GM18861 (cell line): ENCODE measurements at regions not wholly inside any gene's neighbourhood (a gene's known extent, or its start where the extent isn't known, plus 50 kb on each side); places are given as distances from the start of the nearest gene placed in this dataset.
"Not testable (repeated sequence)": the region's sequence is repeated elsewhere in the genome, so short reads cannot be mapped to it uniquely, and the experiment has no call there.

Source experiments
- ATAC-seq: cut with Tn5 transposase; IDR thresholded peaks from one replicate; pipeline ENCODE4 v1.9.1; 2021; ENCODE audit not compliant: unreplicated experiment

DNA sequence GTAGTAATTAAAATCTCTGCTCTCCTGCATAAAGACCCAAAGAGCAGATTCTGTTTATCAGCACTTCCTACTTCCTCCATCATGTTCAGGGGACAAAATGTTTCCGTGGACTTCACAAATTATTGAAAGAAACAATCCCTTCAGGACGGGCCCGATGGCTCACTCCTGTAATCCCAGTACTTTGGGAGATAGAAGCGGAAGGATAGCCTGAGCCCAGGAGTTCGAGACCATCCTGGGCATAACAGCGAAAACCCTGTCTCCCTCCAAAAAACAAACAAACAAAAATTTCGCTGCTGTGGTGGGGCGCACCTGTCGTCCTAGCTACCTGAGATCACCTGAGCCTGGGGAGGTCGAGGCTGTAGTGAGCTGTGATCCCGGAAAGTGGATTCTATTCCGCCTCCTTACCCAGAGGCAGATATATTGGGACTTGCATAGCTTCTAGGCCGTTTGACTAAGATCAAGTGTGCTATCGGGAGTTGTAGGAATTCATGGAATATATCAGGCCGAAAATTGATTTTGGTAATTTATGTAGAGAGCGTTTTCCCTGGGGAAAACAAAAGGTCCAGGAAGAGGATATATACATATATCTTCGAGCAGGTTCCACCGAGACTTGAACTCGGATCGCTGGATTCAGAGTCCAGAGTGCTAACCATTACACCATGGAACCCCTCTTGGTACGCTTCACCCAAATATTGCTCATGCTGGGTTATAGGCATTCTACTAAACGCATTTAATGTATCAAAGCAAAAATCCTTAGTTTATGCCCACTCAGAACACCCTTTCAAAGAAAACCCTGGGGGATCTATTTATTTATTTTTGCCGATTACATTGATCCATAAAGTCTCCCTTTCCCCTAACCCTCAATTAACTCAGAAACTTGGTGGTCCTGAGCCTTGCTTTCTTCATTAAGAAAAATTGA lies 74.5 kb upstream of the ZNF184 start:
- ATAC-seq: no peak

DNA sequence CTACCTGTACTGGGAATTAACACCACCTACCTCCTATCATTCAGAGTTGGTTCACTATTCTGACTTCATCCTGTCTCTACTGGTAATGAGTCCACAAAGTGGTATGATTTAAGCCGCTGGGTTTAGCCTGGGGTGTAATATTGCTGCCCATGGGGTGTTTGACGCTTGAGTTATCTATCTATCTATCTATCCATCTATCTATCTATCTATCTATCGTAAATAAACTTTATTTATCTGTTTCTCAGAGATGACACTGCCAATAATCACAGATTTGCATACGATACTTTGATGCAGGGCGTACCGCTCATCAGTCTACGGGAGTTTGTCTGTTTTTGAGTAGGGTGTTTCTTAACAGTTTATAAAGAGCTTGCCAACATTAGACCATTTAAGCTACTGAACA lies 73.6 kb upstream of the ZNF184 start:
- no peak for ATAC-seq

GRCh38 chr6:27545271-27546046 lies 72.6 kb upstream of the ZNF184 start:
- ATAC-seq: no peak

DNA sequence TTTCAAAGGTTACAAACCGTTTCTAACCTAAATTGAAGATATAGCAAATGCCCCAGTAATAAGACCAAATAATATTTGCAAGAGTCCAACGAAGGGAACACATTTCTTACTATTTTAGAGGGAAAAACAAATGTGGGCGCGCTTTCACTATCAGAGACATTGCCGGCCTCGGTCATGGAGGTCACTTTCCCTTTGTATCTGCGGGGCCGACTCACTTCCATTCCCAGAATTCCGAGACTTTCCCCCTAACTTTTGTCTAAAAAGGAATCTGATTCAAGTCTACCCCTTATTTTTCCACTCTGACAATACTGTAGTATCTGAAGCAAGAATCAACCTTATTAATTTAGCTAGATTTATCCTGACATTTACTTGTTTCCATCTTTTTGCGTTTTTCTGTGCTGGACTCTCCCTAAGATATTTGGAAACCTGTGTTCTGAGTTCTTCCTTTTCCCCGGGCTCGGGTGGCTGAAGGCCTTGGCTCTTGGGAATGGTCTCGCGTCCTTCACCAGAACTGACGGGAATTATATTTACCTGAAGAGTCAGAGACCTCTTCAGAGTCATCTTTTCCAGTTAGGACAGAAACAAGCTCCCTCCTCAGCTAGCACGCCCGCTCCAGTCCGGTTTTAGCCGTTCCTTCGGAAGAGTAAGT lies 71.8 kb upstream of the ZNF184 start:
- no peak for ATAC-seq

DNA sequence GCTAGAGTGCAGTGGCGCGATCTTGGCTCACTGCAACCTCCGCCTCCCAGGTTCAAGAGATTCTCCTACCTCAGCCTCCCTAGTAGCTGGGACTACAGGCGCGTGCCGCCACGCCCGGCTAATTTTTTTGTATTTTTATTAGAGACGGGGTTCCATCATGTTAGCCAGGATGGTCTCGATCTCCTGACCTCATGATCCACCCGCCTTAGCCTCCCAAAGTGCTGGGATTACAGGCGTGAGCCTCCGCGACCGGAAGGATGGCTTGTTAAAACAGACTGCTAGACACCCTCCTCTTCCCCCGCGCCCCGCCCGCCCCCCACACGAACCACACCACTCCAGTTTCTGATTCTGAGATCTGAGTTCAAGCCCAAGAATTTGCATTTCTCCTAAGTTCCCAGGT lies 71.2 kb upstream of the ZNF184 start:
- ATAC-seq: not testable (repeated sequence)

DNA sequence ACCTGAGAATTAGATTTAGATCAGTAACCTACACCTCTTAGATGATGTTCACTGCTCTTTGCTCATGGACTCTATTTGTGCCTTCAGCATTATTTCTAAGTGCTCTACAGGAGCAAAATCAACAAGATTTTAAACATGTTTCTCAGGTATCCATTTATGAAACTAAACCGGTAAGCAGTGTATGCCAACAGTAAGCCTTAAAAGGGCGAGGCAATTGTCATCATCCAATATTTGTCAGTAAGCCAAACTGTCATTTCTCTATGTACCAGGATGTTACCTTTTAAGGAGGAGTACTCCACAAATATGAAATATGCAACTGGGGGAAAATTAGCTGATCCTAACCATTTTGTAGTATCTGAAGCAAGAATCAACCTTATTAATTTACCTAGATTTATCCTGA lies 69.6 kb upstream of the ZNF184 start:
- no peak for ATAC-seq

- no peak for ATAC-seq
These were observed 69.0 kb upstream of the ZNF184 start for GRCh38 chr6:27541933-27542297.

DNA sequence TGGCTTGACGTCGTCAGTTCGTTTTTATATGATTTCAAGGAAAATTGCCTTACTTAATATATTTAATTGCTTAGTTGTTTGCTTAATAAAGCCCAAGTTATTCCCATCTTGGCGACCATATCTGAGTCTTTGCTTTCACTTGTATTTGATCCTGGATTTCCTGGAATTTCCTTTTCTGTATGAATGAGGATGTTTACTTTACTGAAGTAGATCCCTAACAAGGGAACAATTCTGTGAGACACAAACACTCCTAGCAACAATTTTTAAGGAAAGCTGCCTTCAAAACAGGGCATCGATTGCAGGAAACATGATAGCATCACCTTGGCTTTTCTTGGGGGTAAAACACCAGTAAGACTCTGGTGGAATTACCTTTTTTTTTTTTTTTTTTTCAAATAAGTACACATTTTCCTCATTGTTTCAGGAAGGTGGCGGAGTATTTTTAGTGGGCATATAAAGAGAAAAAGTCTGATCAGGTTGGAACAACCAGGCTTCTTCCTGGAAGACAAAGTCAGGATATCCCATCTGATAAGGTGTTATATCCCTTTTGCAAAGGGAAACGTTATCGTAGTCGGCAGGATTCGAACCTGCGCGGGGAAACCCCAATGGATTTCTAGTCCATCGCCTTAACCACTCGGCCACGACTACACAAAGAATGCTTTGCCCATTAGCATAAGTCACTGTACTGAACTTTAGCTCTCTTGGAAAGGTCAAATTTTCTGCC lies 68.5 kb upstream of the ZNF184 start:
- no peak for ATAC-seq

DNA sequence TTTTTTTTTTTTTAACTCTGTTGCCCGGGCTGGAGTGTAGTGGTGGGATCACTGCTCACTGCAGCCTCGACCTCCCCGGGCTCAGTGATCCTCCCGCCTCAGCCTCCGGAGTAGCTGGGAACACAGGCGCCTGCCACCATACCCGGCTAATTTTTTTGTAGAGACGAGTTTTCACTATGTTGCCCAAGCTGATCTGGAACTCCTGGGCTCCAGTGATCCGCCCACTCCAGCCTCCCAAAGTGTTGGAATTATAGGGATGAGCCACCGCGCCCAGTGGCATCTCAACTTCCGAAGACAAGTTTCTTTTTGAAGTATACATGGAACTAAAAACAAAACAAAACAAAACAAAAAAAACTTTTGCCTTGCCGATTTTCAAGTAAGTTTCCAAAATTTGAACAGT lies 66.6 kb upstream of the ZNF184 start:
- no peak for ATAC-seq

- ATAC-seq: no peak
These were observed 60.1 kb upstream of the ZNF184 start for GRCh38 chr6:27532820-27533538.

- no peak for ATAC-seq
These were observed 59.0 kb upstream of the ZNF184 start for GRCh38 chr6:27531772-27532459.

- not testable (repeated sequence) for ATAC-seq
These were observed 56.9 kb upstream of the ZNF184 start for GRCh38 chr6:27529796-27530195.

DNA sequence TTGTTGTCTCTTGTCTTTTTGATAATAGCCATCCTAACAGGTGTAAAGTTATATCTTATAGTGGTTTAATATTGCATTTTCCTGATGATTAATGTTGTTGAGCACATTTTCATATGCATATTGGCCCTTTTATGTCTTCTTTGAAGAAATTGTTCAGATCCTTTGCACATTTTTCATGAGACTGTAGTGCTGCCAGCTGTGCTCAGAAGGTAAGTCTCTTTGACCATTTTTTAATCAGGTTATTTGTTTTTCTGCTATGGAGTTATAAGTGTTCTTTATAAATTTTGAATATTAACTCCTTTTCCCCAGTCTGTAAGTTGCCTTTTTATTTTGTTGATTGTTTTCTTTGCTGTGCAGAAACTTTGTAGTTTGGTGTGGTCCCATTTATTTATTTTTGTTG lies 55.8 kb upstream of the ZNF184 start:
- ATAC-seq: no peak
